Inflammatory macrophage treated with lipopolysaccharide for 4 hours (primary cell): ENCODE measurements at regions not wholly inside any gene's neighbourhood (a gene's known extent, or its start where the extent isn't known, plus 50 kb on each side); places are given as distances from the start of the nearest gene placed in this dataset.
"Not testable (repeated sequence)": the region's sequence is repeated elsewhere in the genome, so short reads cannot be mapped to it uniquely, and the experiment has no call there.

Experiments used
- DNase-seq: peaks from one replicate; pipeline ENCODE4 v3.0.0-alpha.2; 2020

- no peak for DNase-seq
These were observed 545.9 kb upstream of the PTPRD start for GRCh38 chr9:11158676-11159075.

DNA sequence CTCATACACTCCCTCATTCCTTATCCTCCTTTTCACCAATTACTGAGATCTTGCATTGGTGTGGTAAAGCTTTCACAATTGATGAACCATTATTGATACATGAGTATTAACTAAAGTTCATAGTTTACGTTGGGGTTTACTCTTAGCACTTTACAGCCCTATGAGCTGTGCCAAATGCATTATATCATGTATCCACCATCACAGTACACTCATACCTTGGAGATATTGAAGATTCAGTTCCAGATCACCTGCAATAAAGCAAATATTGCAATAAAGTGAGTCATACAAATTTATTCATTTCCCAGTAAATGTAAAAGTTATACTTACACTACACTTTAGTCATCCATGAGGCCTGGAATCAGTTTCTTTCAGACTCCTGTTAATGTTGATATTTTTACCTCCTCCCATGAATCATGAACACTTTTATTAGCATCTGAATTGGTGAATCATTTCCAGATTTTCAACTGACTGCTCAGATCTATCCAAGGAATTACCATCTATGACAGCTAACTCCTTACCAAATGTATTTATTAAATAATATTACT is 546.6 kb upstream of the PTPRD start:
- DNase-seq: no peak

- no peak for DNase-seq
These were observed 551.0 kb upstream of the PTPRD start for GRCh38 chr9:11163843-11164242.

DNA sequence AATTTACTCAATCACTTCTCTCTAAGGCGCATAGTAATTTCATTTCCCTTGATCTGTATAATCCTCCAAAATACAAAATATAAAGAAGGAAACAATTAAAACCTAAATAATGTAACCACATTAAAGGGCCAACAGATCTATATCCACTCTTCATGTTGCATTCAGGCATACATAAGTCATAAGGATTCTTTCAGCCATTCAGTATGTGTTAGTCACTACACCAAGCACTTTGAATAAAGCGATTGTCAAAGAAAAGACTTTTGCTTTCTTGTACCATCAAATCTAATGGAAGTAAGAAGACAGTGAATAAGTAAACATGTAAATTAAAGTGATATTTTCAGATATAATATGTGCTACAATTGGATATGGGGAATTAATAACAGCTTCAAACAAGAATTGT is 569.2 kb upstream of the PTPRD start:
- no peak for DNase-seq

- no peak for DNase-seq
These were observed 577.9 kb upstream of the PTPRD start for GRCh38 chr9:11190719-11191118.

GRCh38 chr9:11192993-11193392 is 580.2 kb upstream of the PTPRD start:
- no peak for DNase-seq

DNA sequence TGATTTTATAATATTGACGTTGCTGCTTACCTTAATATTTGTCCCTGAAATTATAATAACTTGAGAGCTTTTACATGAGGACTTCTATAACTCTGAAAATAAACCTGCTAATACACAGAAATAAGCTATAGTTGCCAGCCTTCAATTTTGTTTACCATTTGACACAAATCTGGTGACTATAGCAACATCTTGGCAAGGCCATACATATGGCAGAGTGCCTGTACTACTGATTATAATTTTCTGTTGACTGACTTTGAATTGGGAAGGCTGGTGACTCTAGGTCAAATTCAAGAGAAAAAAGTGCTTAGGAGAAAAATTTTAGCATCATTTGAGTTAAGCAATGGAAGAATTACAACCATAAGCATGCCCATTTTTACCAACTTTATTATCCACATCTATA is 581.4 kb upstream of the PTPRD start:
- no peak for DNase-seq

DNA sequence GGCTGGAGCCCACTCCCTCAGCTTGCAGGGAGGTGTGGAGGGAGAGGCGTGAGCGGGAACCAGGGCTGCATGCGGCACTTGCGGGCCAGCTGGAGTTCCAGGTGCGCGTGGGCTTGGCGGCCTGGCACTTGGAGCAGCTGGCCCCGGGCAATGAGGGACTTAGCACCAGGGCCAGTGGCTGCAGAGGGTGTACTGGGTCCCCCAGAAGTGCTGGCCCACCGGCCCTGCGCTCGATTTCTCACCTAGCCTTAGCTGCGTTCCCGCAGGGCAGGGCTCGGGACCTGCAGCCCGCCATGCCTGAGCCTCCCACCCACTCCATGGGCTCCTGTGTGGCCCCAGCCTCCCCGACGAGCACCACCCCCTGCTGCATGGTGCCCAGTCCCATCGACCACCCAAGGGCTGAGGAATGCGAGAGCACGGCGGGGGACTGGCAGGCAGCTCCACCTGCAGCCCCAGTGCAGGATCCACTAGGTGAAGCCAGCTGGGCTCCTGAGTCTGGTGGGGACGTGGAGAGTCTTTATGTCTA is 584.1 kb upstream of the PTPRD start:
- DNase-seq: not testable (repeated sequence)

GRCh38 chr9:11199335-11199734 is 586.5 kb upstream of the PTPRD start:
- no peak for DNase-seq

GRCh38 chr9:11204521-11204920 is 591.7 kb upstream of the PTPRD start:
- no peak for DNase-seq

DNA sequence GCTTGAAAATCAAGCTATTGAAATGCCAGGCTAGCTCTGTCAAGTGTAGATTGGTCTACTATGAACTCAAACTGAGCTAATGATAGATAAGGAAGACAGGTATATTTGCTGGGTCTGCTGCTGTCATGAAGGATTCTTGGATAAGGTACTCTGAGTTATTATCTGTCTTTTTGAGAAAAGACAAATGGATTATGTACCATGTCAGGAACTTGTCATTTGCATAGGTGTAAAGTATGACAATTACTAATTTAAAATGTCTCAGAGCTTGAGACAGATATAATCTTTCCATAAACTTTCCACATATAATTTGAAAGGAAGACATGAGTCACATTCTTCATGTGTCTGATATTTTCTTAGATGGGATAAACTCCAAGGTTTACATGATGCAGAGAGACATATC is 594.1 kb upstream of the PTPRD start:
- DNase-seq: no peak

- no peak for DNase-seq
These were observed 620.9 kb upstream of the PTPRD start for GRCh38 chr9:11233696-11234095.

DNA sequence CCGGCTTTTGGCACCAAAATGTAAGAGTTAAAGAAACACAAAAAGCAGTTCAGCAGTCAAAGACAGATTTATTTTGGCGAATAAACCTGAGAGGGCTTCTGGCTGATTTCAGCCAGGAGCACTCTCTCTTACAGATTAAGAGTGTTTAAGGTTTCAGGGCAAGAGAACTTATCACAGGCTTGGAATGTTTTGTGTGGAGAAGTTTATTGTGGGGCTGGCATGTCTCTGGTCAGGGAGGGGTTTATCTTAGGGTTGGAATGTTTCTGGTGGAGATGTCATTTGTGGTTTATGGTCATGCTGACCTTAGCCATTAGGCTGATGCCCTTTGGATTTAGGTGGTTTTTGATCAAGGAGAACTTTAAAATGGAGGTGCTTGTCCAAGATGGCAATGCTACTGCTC is 622.3 kb upstream of the PTPRD start:
- DNase-seq: no peak

- no peak for DNase-seq
These were observed 629.0 kb upstream of the PTPRD start for GRCh38 chr9:11241779-11242178.

DNA sequence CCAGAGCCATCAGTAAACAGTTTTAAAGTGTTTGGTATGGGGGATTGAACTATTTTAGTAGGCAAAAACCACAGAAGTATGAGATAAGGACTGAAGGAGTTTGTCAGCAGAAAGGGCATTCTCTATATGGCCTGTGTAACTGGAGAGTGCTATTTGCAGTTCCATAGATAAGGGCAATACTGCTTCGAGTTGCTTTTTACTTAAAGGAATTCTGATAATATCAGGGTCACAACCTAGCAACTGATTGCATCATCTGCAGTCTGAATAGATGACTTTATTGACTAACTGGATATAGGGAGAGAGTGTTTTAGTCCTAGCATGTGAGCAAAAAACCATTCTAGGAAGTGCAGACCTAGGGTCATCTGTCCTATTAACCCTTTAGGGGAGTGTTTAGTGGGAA is 645.2 kb upstream of the PTPRD start:
- no peak for DNase-seq

DNA sequence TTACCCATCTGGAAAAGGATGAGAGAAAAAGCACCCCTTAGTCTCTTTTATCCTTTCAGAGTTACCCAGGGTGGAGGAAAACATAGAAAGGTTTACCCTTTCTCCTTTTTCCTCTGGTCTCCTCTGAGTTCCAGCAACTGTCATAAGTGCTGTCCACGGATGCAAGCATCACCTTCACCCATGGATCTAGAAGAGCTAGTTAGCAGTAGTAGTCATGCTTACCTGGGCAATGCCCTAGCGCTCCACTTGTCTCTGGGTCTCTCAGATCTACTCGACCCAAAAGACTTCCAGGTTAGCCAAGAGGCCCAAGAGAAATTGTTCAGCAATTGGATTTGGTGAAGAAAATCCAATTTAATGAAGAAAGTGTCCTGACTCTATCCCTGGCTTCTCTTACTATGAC is 656.2 kb upstream of the PTPRD start:
- DNase-seq: no peak

DNA sequence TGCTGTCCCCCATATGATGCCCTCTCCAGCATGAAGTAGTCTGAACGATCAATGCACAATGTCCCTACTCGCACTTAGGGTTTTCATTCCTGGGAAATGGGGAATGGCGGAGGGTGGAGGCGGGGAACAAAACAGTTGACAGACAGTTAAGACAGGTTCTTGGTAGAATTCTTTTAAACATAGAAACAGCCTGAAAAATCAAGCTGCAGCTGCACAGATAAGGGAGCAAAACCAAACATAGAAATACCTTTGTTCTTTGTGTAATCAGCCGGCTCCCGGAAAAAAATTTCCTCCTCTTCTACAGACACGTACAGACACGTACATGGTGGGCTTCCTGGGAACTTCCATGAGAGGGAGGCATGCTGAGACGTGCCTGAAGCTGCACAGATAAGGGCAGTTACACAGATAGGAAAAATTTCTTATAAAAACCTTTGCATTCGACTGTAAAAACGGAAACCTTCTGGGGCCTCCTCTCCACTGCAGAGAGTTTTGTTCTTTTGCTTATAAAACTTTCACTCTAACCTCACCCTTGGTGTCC is 662.4 kb upstream of the PTPRD start:
- DNase-seq: no peak

DNA sequence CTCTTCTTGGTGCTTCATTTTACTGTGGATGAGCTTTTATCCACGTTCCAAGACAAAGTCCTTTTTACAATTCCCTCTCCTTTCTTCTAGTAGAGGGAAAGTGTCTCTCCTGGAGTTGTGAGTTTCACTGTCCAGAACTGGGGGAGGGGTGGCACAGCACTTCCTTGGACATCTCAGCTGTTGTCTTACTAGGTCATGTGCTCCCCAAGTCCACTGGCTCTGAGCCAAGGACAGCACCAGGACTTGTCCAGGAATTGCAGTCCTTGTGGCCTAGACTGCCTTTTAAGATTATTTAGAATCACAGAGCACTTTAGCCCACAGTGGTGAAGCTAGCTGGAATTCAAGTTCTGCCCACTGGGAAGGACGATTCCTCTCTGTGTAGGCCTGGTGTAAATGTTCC is 700.2 kb upstream of the PTPRD start:
- no peak for DNase-seq

GRCh38 chr9:11318946-11319345 is 706.1 kb upstream of the PTPRD start:
- no peak for DNase-seq

GRCh38 chr9:11319538-11319937 is 706.7 kb upstream of the PTPRD start:
- DNase-seq: no peak

- DNase-seq: no peak
These were observed 708.2 kb upstream of the PTPRD start for GRCh38 chr9:11320989-11321388.

- DNase-seq: no peak
These were observed 710.7 kb upstream of the PTPRD start for GRCh38 chr9:11323457-11323856.

- DNase-seq: no peak
These were observed 713.4 kb upstream of the PTPRD start for GRCh38 chr9:11326231-11326630.

GRCh38 chr9:11328326-11328725 is 715.5 kb upstream of the PTPRD start:
- no peak for DNase-seq

DNA sequence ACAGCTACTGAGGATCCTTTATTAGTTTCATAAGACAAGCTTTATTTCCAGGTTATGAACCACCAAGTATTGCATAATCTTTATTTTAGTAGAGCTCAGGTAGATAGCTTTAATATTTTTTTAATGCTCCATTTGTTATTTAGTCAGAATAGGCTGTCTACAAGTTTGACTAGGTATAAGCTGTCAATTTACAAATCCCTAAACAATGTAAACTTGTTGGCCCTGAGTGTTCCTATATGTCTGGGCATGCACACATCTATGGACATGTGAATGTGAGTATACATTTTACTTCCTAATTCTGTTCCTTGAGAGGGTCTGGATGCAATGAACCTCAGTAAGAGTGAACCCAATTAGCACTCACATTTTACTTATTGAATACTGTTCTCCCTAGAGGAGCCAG is 722.2 kb upstream of the PTPRD start:
- no peak for DNase-seq
